ENCODE measurements at regions not wholly inside any gene's neighbourhood (a gene's known extent, or its start where the extent isn't known, plus 50 kb on each side); places are given as distances from the start of the nearest gene placed in this dataset.

- CTCF ChIA-PET: no interaction called here
- TF ChIP-seq L3MBTL2 (conservative IDR thresholded peaks at IDR 0.05) (no peak), ZNF384 (IDR thresholded peaks at IDR 0.05) (no peak), FOXA1 (IDR thresholded peaks at IDR 0.05) (no peak), LEF1 (IDR thresholded peaks at IDR 0.05; ENCODE audit: borderline replicate concordance) (no peak), ARNT (IDR thresholded peaks at IDR 0.05) (no peak), TARDBP (IDR thresholded peaks at IDR 0.05) (no peak), FOXK2 (IDR thresholded peaks at IDR 0.05) (no peak), ELF4 (IDR thresholded peaks at IDR 0.05) (no peak), NFRKB (IDR thresholded peaks at IDR 0.05) (no peak), SP1 (IDR thresholded peaks at IDR 0.05) (no peak), SUZ12 (IDR thresholded peaks at IDR 0.05) (no peak), FOXM1 (IDR thresholded peaks at IDR 0.05; ENCODE audit: borderline replicate concordance) (no peak), BHLHE40 (IDR thresholded peaks at IDR 0.05; ENCODE audit: borderline replicate concordance) (no peak), HDGF (IDR thresholded peaks at IDR 0.05; ENCODE audit: borderline replicate concordance) (no peak), CTBP1 (IDR thresholded peaks at IDR 0.05; ENCODE audit: borderline replicate concordance) (no peak)
- TF ChIP-seq, protein P1, sequence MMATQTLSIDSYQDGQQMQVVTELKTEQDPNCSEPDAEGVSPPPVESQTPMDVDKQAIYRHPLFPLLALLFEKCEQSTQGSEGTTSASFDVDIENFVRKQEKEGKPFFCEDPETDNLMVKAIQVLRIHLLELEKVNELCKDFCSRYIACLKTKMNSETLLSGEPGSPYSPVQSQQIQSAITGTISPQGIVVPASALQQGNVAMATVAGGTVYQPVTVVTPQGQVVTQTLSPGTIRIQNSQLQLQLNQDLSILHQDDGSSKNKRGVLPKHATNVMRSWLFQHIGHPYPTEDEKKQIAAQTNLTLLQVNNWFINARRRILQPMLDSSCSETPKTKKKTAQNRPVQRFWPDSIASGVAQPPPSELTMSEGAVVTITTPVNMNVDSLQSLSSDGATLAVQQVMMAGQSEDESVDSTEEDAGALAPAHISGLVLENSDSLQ (IDR thresholded peaks at IDR 0.05): no peak
- no peak for DNase-seq (ENCODE audit: extremely low spot score)
- POLR2A ChIA-PET: no interaction called here
Measured at GRCh38 chr2:123370186-123370585, 654.9 kb upstream of the CNTNAP5 start.

DNA sequence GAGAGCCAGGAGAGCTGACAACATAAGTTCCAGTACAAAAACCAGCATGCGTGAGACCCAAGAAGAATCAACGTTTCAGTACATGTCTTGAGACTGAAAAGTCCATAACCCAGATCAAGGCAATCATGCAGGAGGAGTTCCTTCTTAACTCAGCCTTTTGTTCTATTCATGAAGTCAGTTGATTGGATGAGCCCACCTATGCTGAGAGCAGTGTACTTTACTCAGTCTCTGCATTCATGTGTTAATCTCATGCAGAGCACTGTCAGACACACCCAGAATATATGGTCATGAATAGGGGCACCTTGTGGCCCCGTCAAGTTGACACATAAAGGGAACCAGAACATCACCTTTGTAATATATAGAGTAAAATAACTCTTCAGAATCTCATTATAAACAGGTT, 653.6 kb upstream of the CNTNAP5 start:
- ChIA-PET CTCF (no interaction called here), POLR2A (no interaction called here)
- TF ChIP-seq HDGF (IDR thresholded peaks at IDR 0.05; ENCODE audit: borderline replicate concordance) (no peak), ELF4 (IDR thresholded peaks at IDR 0.05) (no peak), SP1 (IDR thresholded peaks at IDR 0.05) (no peak), BHLHE40 (IDR thresholded peaks at IDR 0.05; ENCODE audit: borderline replicate concordance) (no peak), ZNF384 (IDR thresholded peaks at IDR 0.05) (no peak), NFRKB (IDR thresholded peaks at IDR 0.05) (no peak), FOXK2 (IDR thresholded peaks at IDR 0.05) (no peak), LEF1 (IDR thresholded peaks at IDR 0.05; ENCODE audit: borderline replicate concordance) (no peak), L3MBTL2 (conservative IDR thresholded peaks at IDR 0.05) (no peak), TARDBP (IDR thresholded peaks at IDR 0.05) (no peak), FOXM1 (IDR thresholded peaks at IDR 0.05; ENCODE audit: borderline replicate concordance) (no peak), CTBP1 (IDR thresholded peaks at IDR 0.05; ENCODE audit: borderline replicate concordance) (no peak), ARNT (IDR thresholded peaks at IDR 0.05) (no peak)
- TF ChIP-seq, protein P1 (IDR thresholded peaks at IDR 0.05): no peak
- DNase-seq (ENCODE audit: extremely low spot score): no peak

DNA sequence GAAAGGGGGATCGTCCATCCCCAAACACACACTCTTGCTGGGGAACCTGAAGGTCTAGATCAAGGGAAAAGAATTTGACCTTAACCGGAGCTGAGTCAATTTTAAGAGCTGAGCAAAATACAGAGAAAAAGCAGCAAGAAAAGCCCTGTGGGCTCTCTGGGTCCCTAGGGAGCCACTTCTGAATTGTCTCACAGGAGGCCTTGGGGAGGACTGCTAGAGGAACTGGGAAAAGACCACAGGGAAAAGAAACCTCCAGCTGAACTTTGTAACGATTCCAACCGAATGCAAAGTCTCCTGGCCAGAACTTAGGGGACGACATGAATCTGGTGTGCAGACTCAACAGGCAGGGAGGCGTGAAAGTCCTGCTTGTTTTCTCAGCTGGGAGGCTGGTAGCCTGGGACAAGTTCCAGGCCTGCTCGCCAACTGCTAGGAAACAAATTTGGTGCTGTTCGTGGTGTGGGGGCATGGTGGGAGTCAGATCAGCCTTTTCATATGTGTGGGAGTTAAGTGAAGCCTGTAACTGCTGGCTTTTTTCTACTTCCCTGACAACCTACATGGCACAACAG, 644.6 kb upstream of the CNTNAP5 start:
- no peak for DNase-seq (ENCODE audit: extremely low spot score)
- ChIA-PET POLR2A (no interaction called here), CTCF (no interaction called here)
- TF ChIP-seq ELF4 (IDR thresholded peaks at IDR 0.05): no peak
- TF ChIP-seq, protein P1 (IDR thresholded peaks at IDR 0.05): no peak
- TF ChIP-seq FOXA1 (IDR thresholded peaks at IDR 0.05): no peak
- TF ChIP-seq L3MBTL2 (conservative IDR thresholded peaks at IDR 0.05): no peak

GRCh38 chr2:123415678-123416077, 609.4 kb upstream of the CNTNAP5 start:
- ChIA-PET CTCF (no interaction called here), POLR2A (no interaction called here)
- DNase-seq (ENCODE audit: extremely low spot score): no peak
- TF ChIP-seq ZNF384 (IDR thresholded peaks at IDR 0.05) (no peak), FOXA1 (IDR thresholded peaks at IDR 0.05) (no peak), BHLHE40 (IDR thresholded peaks at IDR 0.05; ENCODE audit: borderline replicate concordance) (no peak), ARNT (IDR thresholded peaks at IDR 0.05) (no peak), L3MBTL2 (conservative IDR thresholded peaks at IDR 0.05) (no peak), LEF1 (IDR thresholded peaks at IDR 0.05; ENCODE audit: borderline replicate concordance) (no peak)

DNA sequence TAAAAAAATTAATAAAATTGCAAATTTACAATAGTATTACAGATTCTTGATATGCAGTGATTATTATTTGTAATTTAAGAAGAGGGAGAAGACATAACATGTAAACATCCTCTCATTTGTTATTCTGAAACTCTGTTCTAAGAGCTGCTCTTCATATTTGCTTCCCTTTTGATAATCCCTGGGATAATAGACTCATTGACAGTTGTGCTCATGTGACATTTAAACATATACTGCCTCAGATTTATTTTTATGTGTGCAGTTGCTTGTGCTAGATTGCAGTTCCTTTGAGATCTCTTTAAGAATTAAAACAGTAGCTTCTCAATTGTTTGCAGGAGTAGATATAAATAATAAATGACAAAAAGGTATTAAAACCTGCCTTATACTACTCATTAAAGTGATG, 605.1 kb upstream of the CNTNAP5 start:
- no peak for TF ChIP-seq ARNT (IDR thresholded peaks at IDR 0.05)
- TF ChIP-seq ZNF384 (IDR thresholded peaks at IDR 0.05): no peak
- TF ChIP-seq TARDBP (IDR thresholded peaks at IDR 0.05): no peak
- TF ChIP-seq L3MBTL2 (conservative IDR thresholded peaks at IDR 0.05): no peak
- DNase-seq (ENCODE audit: extremely low spot score): no peak
- ChIA-PET POLR2A (no interaction called here), CTCF (interaction anchor here (0.7 kb wide), 1 partner anchor 1005 kb away, joined by 3 read pairs; no protein-coding TSS in a partner anchor)

GRCh38 chr2:123434546-123435395, 590.3 kb upstream of the CNTNAP5 start:
- TF ChIP-seq BHLHE40 (IDR thresholded peaks at IDR 0.05; ENCODE audit: borderline replicate concordance): no peak
- TF ChIP-seq CTBP1 (IDR thresholded peaks at IDR 0.05; ENCODE audit: borderline replicate concordance): no peak
- TF ChIP-seq HDGF (IDR thresholded peaks at IDR 0.05; ENCODE audit: borderline replicate concordance): no peak
- TF ChIP-seq ELF4 (IDR thresholded peaks at IDR 0.05): no peak
- TF ChIP-seq, protein P1 (IDR thresholded peaks at IDR 0.05): no peak
- TF ChIP-seq FOXA1 (IDR thresholded peaks at IDR 0.05): no peak
- no peak for TF ChIP-seq TARDBP (IDR thresholded peaks at IDR 0.05)
- no peak for TF ChIP-seq FOXK2 (IDR thresholded peaks at IDR 0.05)
- no peak for TF ChIP-seq ZNF384 (IDR thresholded peaks at IDR 0.05)
- no peak for TF ChIP-seq FOXM1 (IDR thresholded peaks at IDR 0.05; ENCODE audit: borderline replicate concordance)
- TF ChIP-seq SUZ12 (IDR thresholded peaks at IDR 0.05): no peak
- no peak for TF ChIP-seq LEF1 (IDR thresholded peaks at IDR 0.05; ENCODE audit: borderline replicate concordance)
- TF ChIP-seq SP1 (IDR thresholded peaks at IDR 0.05): no peak
- TF ChIP-seq L3MBTL2 (conservative IDR thresholded peaks at IDR 0.05): no peak
- TF ChIP-seq NFRKB (IDR thresholded peaks at IDR 0.05): no peak
- TF ChIP-seq ARNT (IDR thresholded peaks at IDR 0.05): no peak
- DNase-seq (ENCODE audit: extremely low spot score): no peak
- CTCF ChIA-PET: no interaction called here
- POLR2A ChIA-PET: no interaction called here
